Right ventricle myocardium inferior (tissue), 1 donor: ENCODE measurements at regions not wholly inside any gene's neighbourhood (a gene's known extent, or its start where the extent isn't known, plus 50 kb on each side); places are given as distances from the start of the nearest gene placed in this dataset.

Experiments
- ATAC-seq: fragments of 200-7000 bp; cut with Tn5 transposase; one replicate; pipeline ENCODE4 v1.9.1; 2020; ENCODE audit warnings: mild to moderate bottlenecking, moderate library complexity
- DNase-seq: peaks from one replicate; pipeline ENCODE4 v3.0.0; 2021; ENCODE audit errors: missing footprints
- intact Hi-C: fragments of 100-400 bp; cut with DNase I; formaldehyde crosslinking; loops from one replicate; pipeline ENCODE4 v1.11.0; 2022
- donor health status: DM: no; HTN: yes; CAD: no; lungs with severe emphysema.

- intact Hi-C loops = no loop called here
- DNase-seq (no peak), ATAC-seq (no peak)
Observed at GRCh38 chr5:167796672-167797071, 494.8 kb upstream of the WWC1 start.

- DNase-seq (no peak), ATAC-seq (no peak)
- intact Hi-C loops = no loop called here
Observed at GRCh38 chr5:167797933-167798332, 493.5 kb upstream of the WWC1 start.

- ATAC-seq = no peak
Observed at GRCh38 chr5:167798448-167798847, 493.0 kb upstream of the WWC1 start.

DNA sequence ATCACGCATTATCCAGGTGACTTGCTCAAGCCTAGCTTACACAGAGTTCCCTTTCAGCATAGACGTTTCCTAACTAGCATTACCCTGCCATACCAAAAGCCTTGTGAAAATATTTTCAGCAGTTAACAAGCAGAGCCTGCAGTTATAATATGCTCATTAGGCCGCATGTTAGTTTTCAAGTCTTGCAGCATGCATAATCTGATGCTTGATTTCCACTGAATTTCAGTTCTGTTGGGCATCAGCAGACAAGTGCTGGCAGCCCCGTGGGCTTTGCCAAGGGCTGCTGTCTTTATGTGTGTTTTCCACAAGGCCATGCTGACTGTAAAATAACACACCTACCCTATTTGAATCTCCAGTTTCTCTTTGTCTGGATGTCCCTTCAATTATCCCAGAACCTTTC, 491.0 kb upstream of the WWC1 start:
- intact Hi-C loops = no loop called here
- DNase-seq = no peak
- no peak for ATAC-seq

More at GRCh38 chr5:167798448-167798847, 493.0 kb upstream of the WWC1 start:
- DNase-seq = no peak
- intact Hi-C loops = no loop called here

DNA sequence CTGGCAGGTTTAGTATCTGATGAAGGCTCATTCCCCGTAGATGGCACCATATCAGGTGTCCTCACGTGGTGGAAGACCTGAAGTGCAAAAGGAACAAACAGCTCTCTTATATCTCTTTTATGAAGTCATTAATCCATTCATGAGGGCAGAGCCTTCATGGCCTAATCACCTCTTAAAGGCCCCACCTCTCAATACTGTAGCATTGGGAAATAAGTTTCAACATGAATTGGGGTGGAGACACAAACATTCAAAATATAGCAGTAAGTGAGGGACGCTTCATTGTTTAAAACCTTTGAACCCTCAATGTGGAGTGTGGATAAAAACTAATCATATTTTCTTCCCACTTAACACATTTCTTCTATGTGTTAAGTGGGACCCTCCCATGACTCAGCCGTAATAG, 489.4 kb upstream of the WWC1 start:
- no peak for ATAC-seq
- intact Hi-C loops = no loop called here
- DNase-seq = no peak

DNA sequence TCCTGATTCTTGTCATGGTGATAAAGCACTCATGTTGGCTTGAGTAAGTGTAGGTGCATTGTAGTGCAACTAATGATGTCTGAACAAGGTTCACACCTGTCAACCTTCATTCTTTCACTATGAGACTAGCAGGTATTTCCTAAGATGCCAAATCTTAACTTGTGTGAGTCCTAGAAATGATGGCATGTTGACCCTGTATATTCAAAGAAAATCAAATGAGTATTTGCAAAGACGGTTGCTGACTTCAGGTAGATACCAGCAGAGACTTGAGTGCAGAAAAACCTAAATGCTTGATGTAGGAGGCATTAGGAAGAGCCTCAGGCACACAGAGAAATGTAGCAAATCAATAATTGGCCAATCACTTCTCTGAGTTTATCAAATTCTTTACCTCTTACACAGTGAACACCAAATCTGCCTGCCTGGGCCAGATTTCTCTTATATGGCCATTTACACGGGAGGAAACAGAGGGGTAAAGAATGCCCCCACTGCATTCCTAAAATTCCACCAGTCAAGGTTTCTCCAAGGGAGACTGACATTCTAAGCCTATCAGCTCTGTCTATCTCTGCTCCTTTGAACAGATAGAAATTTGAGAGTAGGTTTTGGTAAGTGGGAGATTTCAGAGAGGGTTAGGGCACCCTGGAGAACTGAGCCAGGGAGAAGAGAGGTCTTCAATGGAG, 488.6 kb upstream of the WWC1 start:
- ATAC-seq (no peak), DNase-seq (no peak)
- intact Hi-C loops = no loop called here

DNA sequence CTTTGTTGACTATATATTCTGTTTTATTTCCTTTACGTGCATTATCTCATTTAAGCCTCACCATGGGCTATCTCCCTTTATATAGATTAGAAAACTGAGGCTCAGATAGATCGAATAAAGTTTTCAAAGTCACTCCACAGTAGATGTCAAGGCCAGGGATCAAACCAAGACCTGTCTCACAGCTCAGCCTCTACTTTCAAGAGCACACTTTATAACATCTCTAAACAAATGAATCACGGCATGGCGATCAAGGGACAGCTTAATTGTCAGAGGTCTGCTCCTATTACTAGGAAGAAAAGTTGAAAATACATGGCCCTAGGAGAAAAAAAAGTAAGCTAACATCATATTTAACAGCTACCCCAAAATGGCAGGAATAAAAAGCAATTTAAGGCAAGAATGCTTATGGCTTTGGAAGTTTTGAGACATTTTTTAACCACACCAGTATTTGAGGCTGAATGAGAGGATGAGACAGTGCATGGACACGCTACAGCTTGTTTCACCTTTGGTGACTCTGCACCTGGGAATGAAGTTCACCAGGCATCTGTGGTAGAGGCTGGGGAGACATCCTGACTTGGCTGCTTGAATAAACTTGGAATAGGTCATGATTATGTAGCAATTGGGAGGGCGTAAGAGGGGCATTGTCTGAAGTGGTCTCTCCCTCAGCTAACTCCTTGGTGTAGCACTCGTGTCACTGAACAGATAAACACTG, 486.8 kb upstream of the WWC1 start:
- DNase-seq (no peak), ATAC-seq (no peak)
- intact Hi-C loops = no loop called here

DNA sequence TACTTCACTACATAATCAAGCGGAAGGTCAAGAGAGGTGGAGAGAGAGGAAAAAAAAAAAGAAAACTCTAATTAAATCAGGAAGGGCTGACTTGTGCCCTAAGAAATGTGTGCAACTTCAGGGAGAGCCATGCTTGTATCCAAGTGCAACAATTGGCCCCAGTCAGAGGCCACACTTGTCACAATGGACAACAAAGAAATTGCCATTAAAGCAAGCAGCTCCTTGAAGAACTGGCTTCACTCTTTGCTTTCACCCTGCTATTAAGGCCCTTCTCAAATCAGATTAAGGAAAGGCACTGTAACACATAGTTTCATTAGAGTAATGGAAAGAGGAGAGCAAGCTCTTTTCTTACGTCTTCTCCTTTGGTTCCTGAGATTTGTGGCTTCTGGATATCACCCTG, 480.9 kb upstream of the WWC1 start:
- intact Hi-C loops = no loop called here
- DNase-seq (no peak), ATAC-seq (no peak)

- DNase-seq = no peak
- intact Hi-C loops = no loop called here
- ATAC-seq = no peak
Observed at GRCh38 chr5:167812871-167813270, 478.6 kb upstream of the WWC1 start.

DNA sequence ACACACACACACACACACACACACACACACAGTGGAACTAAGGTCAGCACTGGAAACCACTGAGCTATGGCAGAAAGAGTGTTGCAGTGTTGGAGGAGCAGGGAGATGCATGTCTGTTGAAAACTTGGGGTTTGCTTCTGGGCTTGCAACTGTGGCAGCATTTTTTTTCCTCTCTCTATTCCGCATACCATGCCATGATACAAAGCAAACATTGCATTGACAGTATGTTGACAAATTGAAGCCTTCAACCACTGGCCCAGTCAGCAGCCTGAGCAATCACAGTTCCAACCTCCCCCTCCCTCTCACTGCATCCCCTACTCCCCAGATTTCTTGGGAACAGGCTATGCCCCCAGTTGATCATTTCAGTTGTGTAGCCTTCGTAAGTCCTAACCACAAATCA, 478.1 kb upstream of the WWC1 start:
- intact Hi-C loops = no loop called here
- DNase-seq = no peak
- ATAC-seq = no peak

- DNase-seq (no peak), ATAC-seq (no peak)
- intact Hi-C loops = no loop called here
Observed at GRCh38 chr5:167814040-167814439, 477.4 kb upstream of the WWC1 start.

GRCh38 chr5:167814828-167815227, 476.6 kb upstream of the WWC1 start:
- DNase-seq = no peak
- intact Hi-C loops = no loop called here
- no peak for ATAC-seq

DNA sequence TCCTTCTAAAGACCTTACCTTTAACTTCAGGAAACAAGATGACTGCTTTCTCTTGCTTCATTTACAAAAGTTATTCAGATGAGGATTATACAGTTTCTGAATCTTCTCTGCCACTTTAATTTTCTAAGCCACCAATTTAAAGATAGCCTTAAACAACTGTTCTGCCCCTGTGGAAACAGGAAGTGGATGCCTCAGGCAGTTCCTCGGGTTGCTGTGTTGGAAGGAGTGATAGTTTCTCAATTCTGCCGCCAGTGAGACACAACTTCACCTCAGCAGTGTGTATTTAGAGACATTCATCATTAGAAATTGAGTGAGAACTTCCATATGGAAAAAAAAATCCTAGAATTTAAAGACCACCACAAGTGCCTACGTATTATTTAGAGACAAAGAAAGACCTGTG, 475.1 kb upstream of the WWC1 start:
- no peak for ATAC-seq
- intact Hi-C loops = no loop called here
- DNase-seq = no peak

DNA sequence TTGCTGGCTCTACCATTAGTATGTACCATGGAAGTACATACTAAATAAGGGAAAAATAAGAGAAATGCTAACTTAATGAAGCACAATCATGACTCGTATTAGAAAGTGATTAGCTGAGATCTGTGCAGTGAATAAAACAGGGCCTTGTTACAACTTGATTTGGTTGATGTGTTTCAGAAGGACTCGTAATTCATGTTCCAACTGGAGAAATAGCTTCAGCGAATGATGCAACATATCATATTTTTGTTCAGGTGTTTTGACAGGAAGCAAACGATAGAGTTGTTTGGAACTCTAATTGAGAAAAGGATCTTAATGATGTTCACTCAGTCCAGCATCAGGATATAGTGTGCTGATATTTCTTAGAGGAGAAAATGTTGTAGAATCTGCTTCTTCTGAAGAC, 474.6 kb upstream of the WWC1 start:
- no peak for DNase-seq
- intact Hi-C loops = no loop called here

GRCh38 chr5:167819406-167819805, 472.0 kb upstream of the WWC1 start:
- DNase-seq (no peak), ATAC-seq (no peak)
- intact Hi-C loops = no loop called here

More for the DNA sequence above, 474.6 kb upstream of the WWC1 start:
- no peak for ATAC-seq

- intact Hi-C loops = no loop called here
- no peak for DNase-seq
- ATAC-seq = no peak
Observed at GRCh38 chr5:167820101-167820990, 471.1 kb upstream of the WWC1 start.

- intact Hi-C loops = no loop called here
- no peak for DNase-seq
- no peak for ATAC-seq
Observed at GRCh38 chr5:167821151-167821550, 470.3 kb upstream of the WWC1 start.

GRCh38 chr5:167821669-167822068, 469.8 kb upstream of the WWC1 start:
- ATAC-seq = no peak
- DNase-seq = no peak
- intact Hi-C loops = no loop called here

GRCh38 chr5:167822241-167822640, 469.2 kb upstream of the WWC1 start:
- intact Hi-C loops = no loop called here
- DNase-seq (no peak), ATAC-seq (no peak)

DNA sequence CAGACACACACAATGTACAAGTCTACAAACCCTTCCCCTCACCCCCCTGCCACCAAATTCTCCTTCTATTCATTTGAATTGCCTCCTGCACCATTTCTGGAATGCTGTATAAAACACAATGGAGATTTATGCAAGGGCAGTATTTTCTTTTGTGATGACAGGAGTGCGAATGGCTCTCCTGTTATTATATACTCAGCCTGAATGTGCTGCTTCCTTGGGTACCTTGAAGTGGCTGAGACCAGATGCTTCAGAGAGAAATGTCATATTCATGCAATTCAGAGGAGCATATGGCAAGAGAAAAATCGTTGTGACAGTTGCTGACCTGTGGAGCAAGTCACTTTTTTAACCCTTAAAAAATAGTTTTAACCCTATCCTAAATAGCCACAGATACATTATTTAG, 468.0 kb upstream of the WWC1 start:
- ATAC-seq = no peak
- DNase-seq = no peak
- intact Hi-C loops = no loop called here
